Tibial nerve (tissue), 4 donors: ENCODE measurements at regions not wholly inside any gene's neighbourhood (a gene's known extent, or its start where the extent isn't known, plus 50 kb on each side); places are given as distances from the start of the nearest gene placed in this dataset.

Experiments used
- CTCF ChIP-seq, 5 experiments: fragments of 200-600 bp in 3 of 5; fragments of 450-650 bp in 2 of 5; sonication (generic) in 3 of 5; IDR thresholded peaks; one replicate each; pipeline ENCODE4 v1.5.1; 2016 to 2019; ENCODE audit warnings: antibody characterized with exemption in 5 of 5, mild to moderate bottlenecking in 3 of 5, moderate library complexity in 2 of 5
- EP300 ChIP-seq, 2 donors: sonication (generic); formaldehyde crosslinking; IDR thresholded peaks; one replicate each; pipeline ENCODE4 v1.6.1; 2017; ENCODE audit warnings: antibody characterized with exemption in 2 of 2, mild to moderate bottlenecking in 1 of 2
- POLR2A ChIP-seq, 2 donors: fragments of 450-650 bp; IDR thresholded peaks; one replicate each; pipeline ENCODE4 v1.6.1; 2017; ENCODE audit warnings: antibody characterized with exemption in 2 of 2, mild to moderate bottlenecking in 2 of 2, moderate library complexity in 2 of 2

DNA sequence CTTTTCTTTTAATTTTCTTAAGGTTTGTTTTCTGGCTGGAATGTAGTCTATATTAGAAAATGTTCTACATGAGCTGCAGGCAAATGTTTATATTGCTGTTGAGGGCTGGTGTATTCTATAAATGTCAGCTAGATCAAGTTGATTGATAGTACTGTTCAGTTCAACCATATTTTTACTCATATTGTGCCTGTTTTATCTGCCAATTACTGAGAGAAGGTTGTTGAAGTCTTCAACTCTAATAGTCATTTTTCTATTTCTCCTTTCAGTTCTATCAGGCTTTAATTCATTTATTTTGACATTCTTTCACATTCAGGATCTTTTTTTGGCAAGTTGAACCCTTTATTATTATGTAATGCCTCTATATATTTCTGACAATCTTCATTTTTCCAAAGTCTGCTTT, 93.2 kb upstream of the HS3ST3A1 start:
- no peak for TF ChIP-seq CTCF (IDR thresholded peaks at IDR 0.05)
- no peak for TF ChIP-seq EP300 (IDR thresholded peaks at IDR 0.05)
- no peak for TF ChIP-seq POLR2A (IDR thresholded peaks at IDR 0.05)
